GM12875 (cell line): ENCODE measurements at regions not wholly inside any gene's neighbourhood (a gene's known extent, or its start where the extent isn't known, plus 50 kb on each side); places are given as distances from the start of the nearest gene placed in this dataset.

Experiments used
- H3K4me3 ChIP-seq: one replicate; pipeline ENCODE4 v1.5.1; 2011; ENCODE audit warnings: low read depth, low read length, control low read depth
- TF ChIP-seq, protein P1 (sequence below): IDR thresholded peaks from 2 replicates; pipeline ENCODE4 v1.5.1; 2011; ENCODE audit warnings: low read depth, mild to moderate bottlenecking, control low read depth, inconsistent platforms, low read length, moderate library complexity, borderline replicate concordance; ENCODE audit not compliant: insufficient read depth

DNA sequence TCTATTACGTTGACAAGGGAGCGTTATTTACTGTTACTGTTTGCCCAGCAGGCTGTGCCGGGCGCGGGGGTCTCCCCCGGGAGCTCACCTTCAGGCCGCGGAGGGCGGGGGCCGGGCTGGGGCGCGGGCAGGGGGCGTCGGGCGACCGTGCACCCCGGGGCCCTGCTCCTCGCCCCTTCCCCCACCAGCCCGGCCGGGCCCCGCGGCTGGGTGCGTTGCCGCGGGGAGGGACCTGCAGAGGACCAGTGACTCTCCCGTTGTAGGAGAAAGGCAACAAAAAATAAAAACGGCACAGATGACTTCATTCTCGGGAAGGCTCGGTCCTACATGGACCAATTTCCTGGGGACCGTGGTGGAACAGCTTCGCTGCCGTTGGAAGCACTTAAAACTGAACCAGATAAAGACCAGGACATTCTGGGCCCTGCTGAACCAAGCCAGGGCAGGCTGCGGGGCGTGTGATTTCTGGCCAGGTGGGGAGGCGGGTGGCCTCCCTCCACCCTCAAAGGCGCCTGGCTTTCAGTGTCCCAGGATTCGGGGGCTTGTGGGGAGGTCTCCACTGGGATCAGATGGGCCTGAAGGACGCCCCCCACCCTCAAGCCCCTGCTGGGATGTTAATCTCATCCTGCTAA, 57.4 kb downstream of the IGLL1 start:
- no peak overlapping the region for H3K4me3 ChIP-seq
- TF ChIP-seq, protein P1, sequence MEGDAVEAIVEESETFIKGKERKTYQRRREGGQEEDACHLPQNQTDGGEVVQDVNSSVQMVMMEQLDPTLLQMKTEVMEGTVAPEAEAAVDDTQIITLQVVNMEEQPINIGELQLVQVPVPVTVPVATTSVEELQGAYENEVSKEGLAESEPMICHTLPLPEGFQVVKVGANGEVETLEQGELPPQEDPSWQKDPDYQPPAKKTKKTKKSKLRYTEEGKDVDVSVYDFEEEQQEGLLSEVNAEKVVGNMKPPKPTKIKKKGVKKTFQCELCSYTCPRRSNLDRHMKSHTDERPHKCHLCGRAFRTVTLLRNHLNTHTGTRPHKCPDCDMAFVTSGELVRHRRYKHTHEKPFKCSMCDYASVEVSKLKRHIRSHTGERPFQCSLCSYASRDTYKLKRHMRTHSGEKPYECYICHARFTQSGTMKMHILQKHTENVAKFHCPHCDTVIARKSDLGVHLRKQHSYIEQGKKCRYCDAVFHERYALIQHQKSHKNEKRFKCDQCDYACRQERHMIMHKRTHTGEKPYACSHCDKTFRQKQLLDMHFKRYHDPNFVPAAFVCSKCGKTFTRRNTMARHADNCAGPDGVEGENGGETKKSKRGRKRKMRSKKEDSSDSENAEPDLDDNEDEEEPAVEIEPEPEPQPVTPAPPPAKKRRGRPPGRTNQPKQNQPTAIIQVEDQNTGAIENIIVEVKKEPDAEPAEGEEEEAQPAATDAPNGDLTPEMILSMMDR = no peak

DNA sequence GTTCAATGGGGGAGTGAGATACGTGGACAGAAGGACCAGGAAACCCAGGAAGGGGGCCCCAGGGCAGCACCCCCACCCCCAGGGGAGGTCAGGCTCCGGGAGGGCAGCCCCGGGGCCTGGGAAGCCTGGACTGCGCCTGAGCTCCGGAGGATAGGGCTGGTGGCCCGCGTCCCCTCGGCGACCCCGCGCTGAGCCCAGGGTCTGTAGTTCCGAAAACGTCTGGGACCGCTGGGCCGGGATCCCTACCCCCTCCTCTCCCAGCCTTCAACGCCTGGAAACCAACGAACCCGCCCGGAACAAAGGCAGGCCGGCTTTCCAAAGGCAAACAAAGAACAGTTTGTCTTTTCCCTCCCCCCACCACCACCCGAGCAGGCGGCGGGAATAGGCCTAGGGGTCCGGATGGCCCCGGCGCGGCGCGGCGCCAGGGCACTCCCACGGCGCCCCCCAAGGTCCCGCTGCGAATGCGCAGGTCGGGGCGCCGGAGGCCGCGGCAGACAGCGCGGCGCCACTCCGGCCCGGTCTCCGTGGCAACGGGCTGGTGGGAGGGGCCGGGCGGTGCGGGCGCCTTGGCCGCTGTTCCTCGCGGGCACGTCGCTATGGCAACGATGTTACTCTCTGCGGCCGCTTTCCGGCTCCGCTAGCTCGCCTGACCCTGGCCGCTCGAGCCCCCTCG, 58.5 kb downstream of the IGLL1 start:
- H3K4me3 ChIP-seq = no peak overlapping the region
- TF ChIP-seq, protein P1 = no peak

DNA sequence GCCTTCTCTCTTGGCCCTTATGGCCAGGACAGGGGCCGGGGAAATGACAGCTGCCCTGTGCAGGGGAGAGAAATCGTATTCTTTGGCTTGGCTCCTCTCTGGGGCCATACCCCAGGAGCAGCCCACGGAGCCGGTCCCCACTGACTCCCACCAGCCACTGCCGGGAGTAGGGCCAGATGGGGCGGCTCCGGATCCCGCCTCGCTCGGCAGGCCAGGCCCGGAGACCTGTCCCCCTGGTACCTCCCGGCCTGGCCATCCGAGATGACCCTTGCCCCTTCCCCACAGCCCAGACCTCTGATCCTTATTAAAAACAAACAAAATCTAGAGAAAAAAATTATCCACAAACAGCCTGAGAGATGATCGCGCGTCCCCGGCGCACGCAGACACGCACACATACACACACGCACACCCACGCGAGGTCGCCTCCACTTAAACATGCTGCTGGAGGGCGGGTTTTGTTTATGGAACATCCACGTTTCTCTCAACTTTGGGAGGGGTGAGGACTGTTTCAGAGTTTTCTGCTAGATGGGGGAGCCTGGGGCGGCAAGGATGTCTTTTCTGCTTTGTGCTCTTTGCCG, 59.1 kb downstream of the IGLL1 start:
- H3K4me3 ChIP-seq = no peak overlapping the region
- TF ChIP-seq, protein P1 = no peak

DNA sequence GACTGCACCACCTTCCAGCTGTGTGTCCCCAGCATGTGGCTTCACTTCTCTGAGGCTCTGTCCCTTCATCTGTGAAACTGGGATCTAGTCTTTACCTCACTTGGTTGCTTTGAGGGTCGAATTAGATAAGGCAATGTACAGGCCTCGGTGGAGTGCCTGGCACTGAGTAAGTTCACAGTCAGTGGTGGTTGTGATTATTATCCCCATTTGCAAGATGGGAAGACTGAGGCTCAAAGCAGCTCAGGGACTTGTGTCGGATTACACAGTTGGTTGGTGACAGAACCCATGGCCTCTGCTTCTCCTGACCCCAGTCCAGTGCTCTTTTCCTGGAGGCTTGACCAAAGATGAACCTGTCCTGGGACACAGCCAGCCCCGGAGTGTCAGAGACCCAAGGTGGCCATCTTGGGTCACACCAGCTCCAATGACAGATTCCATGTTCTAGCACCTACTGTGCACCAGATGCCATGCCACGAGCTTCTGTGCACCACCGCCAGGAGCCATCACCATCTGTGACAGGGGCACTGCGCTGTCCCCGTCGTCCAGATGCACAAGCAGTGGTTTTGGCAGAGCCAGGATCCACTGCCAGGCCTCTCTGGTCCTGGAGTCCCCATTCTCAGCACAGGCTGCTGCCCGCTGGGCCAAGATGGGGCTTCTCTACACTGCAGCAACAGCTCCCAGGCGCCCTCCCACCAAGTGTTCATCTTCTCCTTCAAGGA, 60.5 kb downstream of the IGLL1 start:
- no peak overlapping the region for H3K4me3 ChIP-seq
- TF ChIP-seq, protein P1 = no peak

DNA sequence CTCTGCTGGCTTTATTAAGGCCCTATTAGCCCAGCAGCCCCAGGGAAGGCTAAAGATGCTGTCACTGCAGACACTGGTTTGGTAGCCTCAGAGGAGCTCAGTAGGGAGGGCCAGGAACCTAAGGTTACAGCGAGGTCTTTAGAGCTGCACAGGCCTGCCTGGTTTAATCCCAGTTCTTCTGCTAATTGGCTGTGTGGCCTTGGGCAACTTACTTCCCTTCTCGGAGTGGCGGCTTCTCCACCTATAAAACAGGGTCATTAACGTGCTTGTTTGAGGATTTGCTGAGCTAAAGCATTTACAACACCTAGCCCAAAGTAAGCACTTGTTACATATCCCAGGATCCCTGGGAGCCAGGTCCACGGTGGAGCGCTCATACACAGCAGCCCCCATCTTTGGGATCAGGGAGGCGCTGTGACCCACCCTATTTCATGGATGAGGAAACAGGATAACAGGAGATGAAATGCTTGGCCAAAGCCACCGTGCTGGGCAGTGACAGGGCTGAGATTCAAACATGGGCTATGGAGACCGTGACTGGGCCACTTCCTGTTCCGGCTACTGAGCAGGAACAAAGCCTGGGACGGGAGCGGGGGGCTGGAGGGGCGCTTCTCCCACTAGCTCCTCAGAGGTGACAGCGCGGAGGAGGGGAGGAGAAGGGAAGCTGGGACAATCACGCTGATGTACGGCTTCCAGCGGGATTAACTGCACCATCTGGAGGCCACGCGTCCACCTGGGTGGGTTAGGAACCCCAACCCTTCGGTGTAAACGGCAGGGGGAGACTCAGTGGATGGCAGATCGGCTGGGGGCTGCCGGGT, 61.5 kb downstream of the IGLL1 start:
- H3K4me3 ChIP-seq = no peak overlapping the region
- TF ChIP-seq, protein P1 = no peak

DNA sequence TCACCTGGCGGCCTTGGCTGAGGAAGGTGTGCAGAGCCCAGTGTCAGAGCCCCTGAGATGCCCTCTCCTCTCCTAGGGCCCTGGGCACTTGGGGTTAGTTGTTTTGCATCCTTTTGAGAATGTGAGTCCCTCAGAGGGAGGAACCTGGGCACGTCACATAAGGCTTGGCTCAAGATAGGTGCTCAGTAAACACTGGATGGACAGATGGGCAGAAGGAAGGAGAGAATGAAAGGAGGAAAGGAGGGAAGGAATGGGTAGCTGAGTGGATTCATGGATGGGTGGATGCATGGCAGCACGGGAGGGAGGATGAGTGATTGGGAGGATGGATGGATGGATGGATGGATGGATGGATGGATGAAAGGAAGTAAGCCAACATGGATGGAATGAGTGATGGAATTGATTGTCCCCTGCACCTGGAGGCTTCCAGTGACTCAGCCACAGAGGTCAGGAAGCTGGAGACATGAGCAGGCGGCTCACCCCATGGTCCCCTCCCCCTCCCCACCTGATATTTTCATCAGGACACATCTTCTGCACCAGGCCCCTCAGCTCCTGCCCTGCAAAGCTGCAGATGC, 62.2 kb downstream of the IGLL1 start:
- TF ChIP-seq, protein P1 = no peak
- H3K4me3 ChIP-seq = no peak overlapping the region
